MCF 10A (cell line): ENCODE measurements at regions not wholly inside any gene's neighbourhood (a gene's known extent, or its start where the extent isn't known, plus 50 kb on each side); places are given as distances from the start of the nearest gene placed in this dataset.

Experiments used
- BruUV-seq: library from RNA; stranded (reverse); fragments of 400-500 nt; replicated peaks from 2 replicates; lab custom pipeline; 2021; lab: Mats Ljungman, UMichigan
- CTCF ChIA-PET: fragments of 300-600 bp; sonication (Branson Sonifier 250); formaldehyde crosslinking; extraction: SDS; loops from one replicate; lab custom pipeline; 2021; ENCODE audit warnings: antibody characterized with exemption, inconsistent platforms; lab: Yijun Ruan, JAX
- POLR2A ChIA-PET: fragments of 300-600, 350-650 bp; sonication (Branson Sonifier 250); formaldehyde crosslinking; extraction: SDS; loops from one replicate; lab custom pipeline; 2020; ENCODE audit warnings: antibody characterized with exemption, inconsistent platforms; lab: Yijun Ruan, JAX
- DNase-seq: peaks from one replicate; pipeline ENCODE4 v3.0.0-alpha.2; 2018; ENCODE audit not compliant: unreplicated experiment
- H3K27ac Mint-ChIP-seq: one replicate; pipeline ENCODE4 v1.8.0; 2022; ENCODE audit warnings: mild to moderate bottlenecking, low read depth, mixed read lengths; ENCODE audit not compliant: unreplicated experiment
- H3K27me3 Mint-ChIP-seq: one replicate; pipeline ENCODE4 v1.8.0; 2022; ENCODE audit warnings: mixed read lengths; ENCODE audit not compliant: insufficient read depth, unreplicated experiment
- H3K36me3 Mint-ChIP-seq: one replicate; pipeline ENCODE4 v1.8.0; 2022; ENCODE audit warnings: mild to moderate bottlenecking, moderate library complexity, mixed read lengths; ENCODE audit not compliant: insufficient read depth, unreplicated experiment
- H3K4me1 Mint-ChIP-seq: one replicate; pipeline ENCODE4 v1.8.0; 2022; ENCODE audit warnings: mixed read lengths; ENCODE audit not compliant: insufficient read depth, unreplicated experiment
- H3K4me3 Mint-ChIP-seq: one replicate; pipeline ENCODE4 v1.8.0; 2022; ENCODE audit warnings: mild to moderate bottlenecking, moderate library complexity, mixed read lengths; ENCODE audit not compliant: unreplicated experiment
- H3K9me3 Mint-ChIP-seq: one replicate; pipeline ENCODE4 v1.8.0; 2022; ENCODE audit warnings: mixed read lengths; ENCODE audit not compliant: unreplicated experiment
- CTCF ChIP-seq: fragments of 200-600 bp; IDR thresholded peaks from one replicate; pipeline ENCODE4 v1.8.0; 2022; ENCODE audit warnings: antibody characterized with exemption, mild to moderate bottlenecking; ENCODE audit not compliant: unreplicated experiment
- intact Hi-C: fragments of 100-400 bp; cut with micrococcal nuclease; formaldehyde crosslinking; loops from 2 replicates; pipeline ENCODE4 v1.14.1; 2022

- no peak overlapping the region for H3K27ac Mint-ChIP-seq
- ChIA-PET POLR2A (no interaction called here), CTCF (interaction anchor here (0.6 to 2.0 kb wide), 3 partner anchors 112 to 460 kb away, joined by 3 to 6 read pairs (median 3); no protein-coding TSS in a partner anchor)
- peaks cover 12% of the 10 kb centered on the region for H3K9me3 Mint-ChIP-seq
- no TSS peak for BruUV-seq
- no peak for DNase-seq
- intact Hi-C loops: no loop called here
- H3K4me3 Mint-ChIP-seq: no peak overlapping the region
- no peaks in the 10 kb centered on the region for H3K27me3 Mint-ChIP-seq
- H3K4me1 Mint-ChIP-seq: no peaks in the 10 kb centered on the region
- TF ChIP-seq CTCF: no peak
- peaks cover 6% of the 10 kb centered on the region for H3K36me3 Mint-ChIP-seq
These were observed 111.7 kb upstream of the RAI14 start for GRCh38 chr5:34544403-34544802.

GRCh38 chr5:34545164-34545563 lies 111.0 kb upstream of the RAI14 start:
- H3K27me3 Mint-ChIP-seq: no peaks in the 10 kb centered on the region
- no peak for DNase-seq
- ChIA-PET CTCF (interaction anchor here (2.0 kb wide), 1 partner anchor 353 kb away, joined by 6 read pairs; no protein-coding TSS in a partner anchor), POLR2A (interaction anchor here (0.6 to 0.7 kb wide), 2 partner anchors 102 to 565 kb away, joined by 3 to 4 read pairs; no protein-coding TSS in a partner anchor)
- no peak for TF ChIP-seq CTCF
- intact Hi-C loops: no loop called here
- no peak overlapping the region for H3K4me3 Mint-ChIP-seq
- H3K9me3 Mint-ChIP-seq: peaks cover 12% of the 10 kb centered on the region
- no TSS peak for BruUV-seq
- H3K36me3 Mint-ChIP-seq: peaks cover 6% of the 10 kb centered on the region
- H3K27ac Mint-ChIP-seq: no peak overlapping the region
- H3K4me1 Mint-ChIP-seq: no peaks in the 10 kb centered on the region

GRCh38 chr5:34545626-34546025 lies 110.5 kb upstream of the RAI14 start:
- Mint-ChIP-seq H3K36me3 (peaks cover 6% of the 10 kb centered on the region), H3K27me3 (no peaks in the 10 kb centered on the region), H3K4me3 (no peak overlapping the region), H3K9me3 (peaks cover 12% of the 10 kb centered on the region), H3K27ac (no peak overlapping the region), H3K4me1 (no peaks in the 10 kb centered on the region)
- no peak for DNase-seq
- no TSS peak for BruUV-seq
- intact Hi-C loops: no loop called here
- ChIA-PET CTCF (interaction anchor here (0.5 to 2.0 kb wide), 3 partner anchors 22 to 353 kb away, joined by 3 to 6 read pairs (median 4); no protein-coding TSS in a partner anchor), POLR2A (interaction anchor here (0.6 to 0.7 kb wide), 2 partner anchors 101 to 565 kb away, joined by 3 to 4 read pairs; no protein-coding TSS in a partner anchor)
- no peak for TF ChIP-seq CTCF

GRCh38 chr5:34547300-34548085 lies 108.6 kb upstream of the RAI14 start:
- no peak for TF ChIP-seq CTCF
- Mint-ChIP-seq H3K27me3 (no peaks in the 10 kb centered on the region), H3K27ac (no peak overlapping the region), H3K4me3 (no peak overlapping the region), H3K9me3 (peaks cover 12% of the 10 kb centered on the region), H3K36me3 (peaks cover 6% of the 10 kb centered on the region), H3K4me1 (no peaks in the 10 kb centered on the region)
- POLR2A ChIA-PET: no interaction called here
- no peak for DNase-seq
- no TSS peak for BruUV-seq
- CTCF ChIA-PET: interaction anchor here (0.9 to 1.4 kb wide), 3 partner anchors 10 to 24 kb away, joined by 3 read pairs; no protein-coding TSS in a partner anchor
- intact Hi-C loops: no loop called here
